ENCODE measurements at regions not wholly inside any gene's neighbourhood (a gene's known extent, or its start where the extent isn't known, plus 50 kb on each side); places are given as distances from the start of the nearest gene placed in this dataset.

DNA sequence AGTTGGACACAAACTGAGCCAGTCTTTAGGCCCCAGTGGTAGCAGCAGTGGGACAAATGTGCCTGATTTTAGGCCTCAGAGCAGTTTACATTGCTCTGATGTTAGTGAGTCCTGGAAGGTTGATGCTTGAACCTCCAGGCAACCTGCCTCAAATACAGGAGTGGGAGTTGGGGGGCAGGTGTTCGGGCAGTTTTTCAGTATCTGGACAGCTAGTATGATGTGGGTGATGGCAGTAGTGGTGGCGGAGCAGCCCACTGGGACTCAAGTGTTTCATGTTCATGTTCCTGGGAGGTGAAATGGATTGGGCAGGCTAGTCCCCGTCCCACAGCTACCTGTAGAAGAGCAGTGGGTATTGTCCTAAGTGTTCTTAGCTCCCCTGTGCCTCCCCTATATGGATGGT is 857.8 kb downstream of the JRKL start:
- Histone ChIP-seq H3K4me3 (no peak overlapping the region), H3K9me1 (ENCODE audit: control insufficient read depth, insufficient read depth, low read length) (no peaks in the 10 kb centered on the region), H3K9me3 (replicated peaks; ENCODE audit: control insufficient read depth, insufficient read depth, low read depth, low read length) (no peaks in the 10 kb centered on the region; the same call in 1 of the 2 replicates), H4K20me1 (replicated peaks; ENCODE audit: control insufficient read depth, insufficient read depth, low read length) (no peaks in the 10 kb centered on the region), H2AFZ (ENCODE audit: low read depth, low read length) (no peak overlapping the region), H3K4me1 (replicated peaks in 1 of 2; ENCODE audit: control insufficient read depth in 2 of 2, insufficient read depth in 2 of 2, low read length in 2 of 2) (no peaks in the 10 kb centered on the region), H3K9ac (ENCODE audit: insufficient read depth in 1 of 2, low read depth in 2 of 2, low read length in 2 of 2) (no peak overlapping the region), H3K27ac (ENCODE audit: extremely low read depth, low read depth, low read length) (no peak overlapping the region), H3K36me3 (ENCODE audit: control insufficient read depth, insufficient read depth, low read length) (no peaks in the 10 kb centered on the region), H3K79me2 (ENCODE audit: control insufficient read depth, insufficient read depth, low read length) (no peaks in the 10 kb centered on the region), H3K4me2 (ENCODE audit: insufficient read depth, low read length) (no peak overlapping the region), H3K27me3 (ENCODE audit: control insufficient read depth in 2 of 2, insufficient read depth in 2 of 2, low read length in 2 of 2) (no peaks in the 10 kb centered on the region)
- no peak for DNase-seq (ENCODE audit: extremely low read depth in 1 of 4, low spot score in 3 of 4)
- ChIA-PET POLR2A (no interaction called here), CTCF (ENCODE audit: low intra/inter-chr PET ratio) (no interaction called here)
- BruUV-seq (replicated peaks): no TSS peak
- no peak for ATAC-seq
- intact Hi-C loops (cut with micrococcal nuclease): no loop called here
- FAIRE-seq: no peak
- in situ Hi-C loops (cut with MboI): no loop called here
- TF ChIP-seq, protein P1, sequence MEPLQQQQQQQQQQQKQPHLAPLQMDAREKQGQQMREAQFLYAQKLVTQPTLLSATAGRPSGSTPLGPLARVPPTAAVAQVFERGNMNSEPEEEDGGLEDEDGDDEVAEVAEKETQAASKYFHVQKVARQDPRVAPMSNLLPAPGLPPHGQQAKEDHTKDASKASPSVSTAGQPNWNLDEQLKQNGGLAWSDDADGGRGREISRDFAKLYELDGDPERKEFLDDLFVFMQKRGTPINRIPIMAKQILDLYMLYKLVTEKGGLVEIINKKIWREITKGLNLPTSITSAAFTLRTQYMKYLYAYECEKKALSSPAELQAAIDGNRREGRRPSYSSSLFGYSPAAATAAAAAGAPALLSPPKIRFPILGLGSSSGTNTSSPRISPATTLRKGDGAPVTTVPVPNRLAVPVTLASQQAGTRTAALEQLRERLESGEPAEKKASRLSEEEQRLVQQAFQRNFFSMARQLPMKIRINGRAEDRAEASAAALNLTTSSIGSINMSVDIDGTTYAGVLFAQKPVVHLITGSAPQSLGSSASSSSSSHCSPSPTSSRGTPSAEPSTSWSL (CRISPR knock-in tag; IDR thresholded peaks at IDR 0.05; ENCODE audit: borderline replicate concordance): no peak
- TF ChIP-seq ZNF263 (CRISPR knock-in tag; IDR thresholded peaks at IDR 0.05; ENCODE audit: borderline replicate concordance) (no peak), ZNF3 (CRISPR knock-in tag; IDR thresholded peaks at IDR 0.05) (no peak), RBBP5 (IDR thresholded peaks at IDR 0.05; ENCODE audit: borderline replicate concordance, insufficient read depth, low read length, poor library complexity, severe bottlenecking) (no peak), TOE1 (IDR thresholded peaks at IDR 0.05; ENCODE audit: borderline replicate concordance) (no peak), TOE1 (CRISPR knock-in tag; IDR thresholded peaks at IDR 0.05; ENCODE audit: borderline replicate concordance, low read depth) (no peak)
- TF ChIP-seq, protein P2, sequence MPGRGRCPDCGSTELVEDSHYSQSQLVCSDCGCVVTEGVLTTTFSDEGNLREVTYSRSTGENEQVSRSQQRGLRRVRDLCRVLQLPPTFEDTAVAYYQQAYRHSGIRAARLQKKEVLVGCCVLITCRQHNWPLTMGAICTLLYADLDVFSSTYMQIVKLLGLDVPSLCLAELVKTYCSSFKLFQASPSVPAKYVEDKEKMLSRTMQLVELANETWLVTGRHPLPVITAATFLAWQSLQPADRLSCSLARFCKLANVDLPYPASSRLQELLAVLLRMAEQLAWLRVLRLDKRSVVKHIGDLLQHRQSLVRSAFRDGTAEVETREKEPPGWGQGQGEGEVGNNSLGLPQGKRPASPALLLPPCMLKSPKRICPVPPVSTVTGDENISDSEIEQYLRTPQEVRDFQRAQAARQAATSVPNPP (IDR thresholded peaks at IDR 0.05; ENCODE audit: borderline replicate concordance, insufficient read depth, insufficient read length): no peak
- WGBS (ENCODE audit: insufficient coverage, low coverage, missing lambda C conversion rate): 0% methylated on average over 3 of the region's 3 CpGs

Measured in K562 (cell line).